ENCODE measurements at regions not wholly inside any gene's neighbourhood (a gene's known extent, or its start where the extent isn't known, plus 50 kb on each side); places are given as distances from the start of the nearest gene placed in this dataset.

GRCh38 chr4:166531703-166532102 lies 658.7 kb downstream of the TLL1 start:
- Histone ChIP-seq H3K9me2 (ENCODE audit: insufficient read depth) (no peaks in the 10 kb centered on the region), H3K4me2 (ENCODE audit: low read length) (no peak overlapping the region), H3K4me3 (replicated peaks in 1 of 2; ENCODE audit: low read depth in 1 of 2, low read length in 2 of 2) (no peak overlapping the region), H3K9ac (ENCODE audit: low read length) (no peak overlapping the region), H3K4me1 (ENCODE audit: control insufficient read depth in 1 of 2, insufficient read depth in 2 of 2, low read length in 2 of 2) (no peaks in the 10 kb centered on the region), H3K27ac (ENCODE audit: low read depth, low read length) (no peak overlapping the region), H3K36me3 (ENCODE audit: control insufficient read depth in 1 of 2, insufficient read depth in 2 of 2, low read length in 2 of 2) (no peaks in the 10 kb centered on the region), H3K79me2 (ENCODE audit: insufficient read depth, low read length) (no peaks in the 10 kb centered on the region), H4K20me1 (ENCODE audit: insufficient read depth) (no peaks in the 10 kb centered on the region), H2AFZ (ENCODE audit: low read depth, low read length, poor library complexity, severe bottlenecking) (no peak overlapping the region), H3K9me3 (ENCODE audit: control insufficient read depth in 1 of 2, insufficient read depth in 1 of 2, low read depth in 1 of 2, low read length in 2 of 2) (no peaks in the 10 kb centered on the region), H3K27me3 (ENCODE audit: insufficient read depth, low read length) (no peaks in the 10 kb centered on the region)
- TF ChIP-seq FOSL1 (IDR thresholded peaks at IDR 0.05; ENCODE audit: low read depth) = no peak
- no peak for TF ChIP-seq CEBPB (IDR thresholded peaks at IDR 0.05; ENCODE audit: low read depth)
- TF ChIP-seq MAX (IDR thresholded peaks at IDR 0.05) = no peak
- TF ChIP-seq EZH2phosphoT487 (IDR thresholded peaks at IDR 0.05; ENCODE audit: borderline replicate concordance) = no peak
- no peak for TF ChIP-seq YY1 (IDR thresholded peaks at IDR 0.05; ENCODE audit: extremely low read depth, insufficient replicate concordance, low read depth, low read length)
- no peak for TF ChIP-seq JUND (IDR thresholded peaks at IDR 0.05)
- no peak for TF ChIP-seq ZFX (IDR thresholded peaks at IDR 0.05)
- no peak for TF ChIP-seq EGR1 (IDR thresholded peaks at IDR 0.05; ENCODE audit: low read depth)
- TF ChIP-seq CBX3 (IDR thresholded peaks at IDR 0.05; ENCODE audit: low read depth) = no peak
- ChIA-PET RAD21 (ENCODE audit: low non-redundant PET in 1 of 2, low total read pairs in 2 of 2, uncharacterized antibody in 2 of 2, unreplicated experiment in 2 of 2) (no interaction called here), CTCF (no interaction called here), POLR2A (no interaction called here)
- ATAC-seq (no peak), DNase-seq (ENCODE audit: low read depth, low spot score) (no peak)
- intact Hi-C loops (cut with micrococcal nuclease) = no loop called here
- no TSS peak for BruUV-seq (replicated peaks)

- no peaks in the 10 kb centered on the region for H3K9me2 ChIP-seq (ENCODE audit: insufficient read depth)
- H3K4me2 ChIP-seq (ENCODE audit: low read length) = no peak overlapping the region
- no peak overlapping the region for H3K4me3 ChIP-seq (replicated peaks in 1 of 2; ENCODE audit: low read depth in 1 of 2, low read length in 2 of 2)
- no peak overlapping the region for H3K27ac ChIP-seq (ENCODE audit: low read depth, low read length)
- no peaks in the 10 kb centered on the region for H3K9me3 ChIP-seq (ENCODE audit: control insufficient read depth in 1 of 2, insufficient read depth in 1 of 2, low read depth in 1 of 2, low read length in 2 of 2)
- H4K20me1 ChIP-seq (ENCODE audit: insufficient read depth) = no peaks in the 10 kb centered on the region
- no peaks in the 10 kb centered on the region for H3K4me1 ChIP-seq (ENCODE audit: control insufficient read depth in 1 of 2, insufficient read depth in 2 of 2, low read length in 2 of 2)
- no peaks in the 10 kb centered on the region for H3K36me3 ChIP-seq (ENCODE audit: control insufficient read depth in 1 of 2, insufficient read depth in 2 of 2, low read length in 2 of 2)
- no peak overlapping the region for H2AFZ ChIP-seq (ENCODE audit: low read depth, low read length, poor library complexity, severe bottlenecking)
- ChIA-PET POLR2A (no interaction called here), RAD21 (ENCODE audit: low non-redundant PET in 1 of 2, low total read pairs in 2 of 2, uncharacterized antibody in 2 of 2, unreplicated experiment in 2 of 2) (no interaction called here), CTCF (no interaction called here)
- H3K9ac ChIP-seq (ENCODE audit: low read length) = no peak overlapping the region
- H3K27me3 ChIP-seq (ENCODE audit: insufficient read depth, low read length) = no peaks in the 10 kb centered on the region
- intact Hi-C loops (cut with micrococcal nuclease) = no loop called here
- BruUV-seq (replicated peaks) = no TSS peak
- no peak for ATAC-seq
- H3K79me2 ChIP-seq (ENCODE audit: insufficient read depth, low read length) = no peaks in the 10 kb centered on the region
- DNase-seq (ENCODE audit: low read depth, low spot score) = no peak
- TF ChIP-seq ZNF274 (IDR thresholded peaks at IDR 0.05; ENCODE audit: low read depth, low read length) (no peak), CTCF (IDR thresholded peaks at IDR 0.05 in 2 of 3, conservative IDR thresholded peaks at IDR 0.05 in 1 of 3; ENCODE audit: borderline replicate concordance in 1 of 3, insufficient read depth in 1 of 3, low read depth in 2 of 3, low read length in 2 of 3) (no peak), TCF7L2 (IDR thresholded peaks at IDR 0.05; ENCODE audit: borderline replicate concordance, extremely low read depth, insufficient read depth, insufficient read length) (no peak), POLR2A (IDR thresholded peaks at IDR 0.05; ENCODE audit: borderline replicate concordance, extremely low read depth, insufficient read depth, insufficient read length) (no peak), ELF1 (IDR thresholded peaks at IDR 0.05; ENCODE audit: borderline replicate concordance, low read depth) (no peak), ZBTB33 (IDR thresholded peaks at IDR 0.05; ENCODE audit: extremely low read depth, insufficient replicate concordance, low read length) (no peak), EGR1 (IDR thresholded peaks at IDR 0.05; ENCODE audit: low read depth) (no peak), CBX3 (IDR thresholded peaks at IDR 0.05; ENCODE audit: low read depth) (no peak), SRF (IDR thresholded peaks at IDR 0.05; ENCODE audit: low read depth) (no peak), YY1 (IDR thresholded peaks at IDR 0.05; ENCODE audit: extremely low read depth, insufficient replicate concordance, low read depth, low read length) (no peak), RAD21 (IDR thresholded peaks at IDR 0.05; ENCODE audit: low read depth) (no peak), SP1 (IDR thresholded peaks at IDR 0.05; ENCODE audit: low read depth) (no peak), FOSL1 (IDR thresholded peaks at IDR 0.05; ENCODE audit: low read depth) (no peak), MAX (IDR thresholded peaks at IDR 0.05) (no peak)
These were observed 662.8 kb downstream of the TLL1 start for GRCh38 chr4:166535865-166536264.

All from HCT116 (cell line).